ENCODE measurements at regions not wholly inside any gene's neighbourhood (a gene's known extent, or its start where the extent isn't known, plus 50 kb on each side); places are given as distances from the start of the nearest gene placed in this dataset.
A peak's percentile ranks its signal among the peaks of the same experiment; 100 is the strongest.
"Not testable (repeated sequence)": the region's sequence is repeated elsewhere in the genome, so short reads cannot be mapped to it uniquely, and the experiment has no call there.

GRCh38 chr1:222416001-222416791 lies 131.7 kb downstream of the HHIPL2 start:
- DNase-seq (ENCODE audit: low spot score) = peak; percentile 41

- DNase-seq (ENCODE audit: low spot score) = no peak
These were observed 132.5 kb downstream of the HHIPL2 start for GRCh38 chr1:222415441-222415840.

GRCh38 chr1:222413991-222414549 lies 133.8 kb downstream of the HHIPL2 start:
- DNase-seq (ENCODE audit: low spot score) = no peak

GRCh38 chr1:222413436-222413835 lies 134.5 kb downstream of the HHIPL2 start:
- no peak for DNase-seq (ENCODE audit: low spot score)

- no peak for DNase-seq (ENCODE audit: low spot score)
These were observed 143.2 kb downstream of the HHIPL2 start for GRCh38 chr1:222404710-222405109.

- DNase-seq (ENCODE audit: low spot score) = no peak
These were observed 148.7 kb downstream of the HHIPL2 start for GRCh38 chr1:222399197-222399596.

- DNase-seq (ENCODE audit: low spot score) = no peak
These were observed 153.7 kb downstream of the HHIPL2 start for GRCh38 chr1:222394224-222394623.

GRCh38 chr1:222392556-222392955 lies 155.3 kb downstream of the HHIPL2 start:
- DNase-seq (ENCODE audit: low spot score) = no peak

GRCh38 chr1:222390181-222390580 lies 157.7 kb downstream of the HHIPL2 start:
- peak; percentile 44 for DNase-seq (ENCODE audit: low spot score)

GRCh38 chr1:222387007-222387814 lies 160.7 kb downstream of the HHIPL2 start:
- DNase-seq (ENCODE audit: low spot score) = peak; percentile 29

- no peak for DNase-seq (ENCODE audit: low spot score)
These were observed 161.9 kb downstream of the HHIPL2 start for GRCh38 chr1:222385955-222386354.

- DNase-seq (ENCODE audit: low spot score) = no peak
These were observed 162.6 kb downstream of the HHIPL2 start for GRCh38 chr1:222385262-222385661.

- no peak for DNase-seq (ENCODE audit: low spot score)
These were observed 163.4 kb downstream of the HHIPL2 start for GRCh38 chr1:222384531-222384930.

GRCh38 chr1:222382171-222382570 lies 165.7 kb downstream of the HHIPL2 start:
- DNase-seq (ENCODE audit: low spot score) = peak; percentile 80

GRCh38 chr1:222377428-222378088 lies 170.3 kb downstream of the HHIPL2 start:
- DNase-seq (ENCODE audit: low spot score) = no peak

GRCh38 chr1:222376791-222377190 lies 171.1 kb downstream of the HHIPL2 start:
- not testable (repeated sequence) for DNase-seq (ENCODE audit: low spot score)

GRCh38 chr1:222375701-222376100 lies 172.2 kb downstream of the HHIPL2 start:
- no peak for DNase-seq (ENCODE audit: low spot score)

GRCh38 chr1:222373831-222374602 lies 173.9 kb downstream of the HHIPL2 start:
- DNase-seq (ENCODE audit: low spot score) = peak; percentile 19

GRCh38 chr1:222373216-222373615 lies 174.7 kb downstream of the HHIPL2 start:
- no peak for DNase-seq (ENCODE audit: low spot score)

GRCh38 chr1:222372221-222372620 lies 175.7 kb downstream of the HHIPL2 start:
- peak; percentile 58 for DNase-seq (ENCODE audit: low spot score)

Measured in A172 (cell line).